Gastrocnemius medialis (tissue), 4 donors: ENCODE measurements at regions not wholly inside any gene's neighbourhood (a gene's known extent, or its start where the extent isn't known, plus 50 kb on each side); places are given as distances from the start of the nearest gene placed in this dataset.
A peak's percentile ranks its signal among the peaks of the same experiment; 100 is the strongest.

ENCODE experiments used
- POLR2A ChIP-seq, 2 donors: fragments of 450-650 bp; IDR thresholded peaks; one replicate each; pipeline ENCODE4 v1.6.1; 2017; ENCODE audit warnings: antibody characterized with exemption in 2 of 2, mild to moderate bottlenecking in 2 of 2, moderate library complexity in 2 of 2
- TF ChIP-seq, protein P1 (sequence below), 5 experiments: fragments of 450-650 bp in 3 of 5; fragments of 200-600 bp in 2 of 5; sonication (generic) in 2 of 5; IDR thresholded peaks in 4 of 5; conservative IDR thresholded peaks in 1 of 5; 1 replicate in 4 of 5; 2 replicates in 1 of 5; pipeline ENCODE4 v1.5.1; 2016 to 2019; ENCODE audit warnings: antibody characterized with exemption in 5 of 5, mild to moderate bottlenecking in 3 of 5, moderate library complexity in 3 of 5

DNA sequence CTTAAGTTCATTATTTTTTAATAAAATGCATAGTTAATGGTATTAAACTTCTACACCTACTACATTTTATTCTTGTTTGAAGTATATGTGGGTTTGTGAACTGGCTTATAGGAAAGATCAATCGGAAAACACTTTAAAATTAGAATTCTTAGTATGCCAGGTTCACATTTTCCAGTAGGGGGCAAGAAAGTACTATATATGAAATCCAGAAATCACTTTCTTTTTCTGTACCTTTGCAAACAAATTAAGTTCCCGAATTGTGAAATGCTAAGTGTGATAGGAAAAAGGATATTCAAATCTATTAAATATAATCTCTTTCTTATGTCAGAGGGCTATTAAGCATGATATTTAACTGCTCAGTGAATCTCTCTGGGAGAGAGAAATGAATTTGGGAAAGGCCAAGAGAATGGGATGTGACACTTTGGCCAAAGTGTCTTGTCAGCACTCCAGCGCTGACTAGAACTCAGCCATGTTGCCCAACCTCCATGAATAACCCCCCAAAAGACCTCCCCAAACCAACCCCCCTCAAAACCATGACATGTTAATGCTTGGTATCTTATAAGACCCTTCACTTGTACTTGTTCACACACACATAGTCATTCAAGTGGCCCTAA lies 122.6 kb upstream of the SLC10A2 start:
- TF ChIP-seq, protein P1, sequence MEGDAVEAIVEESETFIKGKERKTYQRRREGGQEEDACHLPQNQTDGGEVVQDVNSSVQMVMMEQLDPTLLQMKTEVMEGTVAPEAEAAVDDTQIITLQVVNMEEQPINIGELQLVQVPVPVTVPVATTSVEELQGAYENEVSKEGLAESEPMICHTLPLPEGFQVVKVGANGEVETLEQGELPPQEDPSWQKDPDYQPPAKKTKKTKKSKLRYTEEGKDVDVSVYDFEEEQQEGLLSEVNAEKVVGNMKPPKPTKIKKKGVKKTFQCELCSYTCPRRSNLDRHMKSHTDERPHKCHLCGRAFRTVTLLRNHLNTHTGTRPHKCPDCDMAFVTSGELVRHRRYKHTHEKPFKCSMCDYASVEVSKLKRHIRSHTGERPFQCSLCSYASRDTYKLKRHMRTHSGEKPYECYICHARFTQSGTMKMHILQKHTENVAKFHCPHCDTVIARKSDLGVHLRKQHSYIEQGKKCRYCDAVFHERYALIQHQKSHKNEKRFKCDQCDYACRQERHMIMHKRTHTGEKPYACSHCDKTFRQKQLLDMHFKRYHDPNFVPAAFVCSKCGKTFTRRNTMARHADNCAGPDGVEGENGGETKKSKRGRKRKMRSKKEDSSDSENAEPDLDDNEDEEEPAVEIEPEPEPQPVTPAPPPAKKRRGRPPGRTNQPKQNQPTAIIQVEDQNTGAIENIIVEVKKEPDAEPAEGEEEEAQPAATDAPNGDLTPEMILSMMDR (IDR thresholded peaks at IDR 0.05 in 4 of 5, conservative IDR thresholded peaks at IDR 0.05 in 1 of 5) = peak in 1 of 5 experiments; percentile 13
- no peak for TF ChIP-seq POLR2A (IDR thresholded peaks at IDR 0.05)
